ENCODE measurements at regions not wholly inside any gene's neighbourhood (a gene's known extent, or its start where the extent isn't known, plus 50 kb on each side); places are given as distances from the start of the nearest gene placed in this dataset.

DNA sequence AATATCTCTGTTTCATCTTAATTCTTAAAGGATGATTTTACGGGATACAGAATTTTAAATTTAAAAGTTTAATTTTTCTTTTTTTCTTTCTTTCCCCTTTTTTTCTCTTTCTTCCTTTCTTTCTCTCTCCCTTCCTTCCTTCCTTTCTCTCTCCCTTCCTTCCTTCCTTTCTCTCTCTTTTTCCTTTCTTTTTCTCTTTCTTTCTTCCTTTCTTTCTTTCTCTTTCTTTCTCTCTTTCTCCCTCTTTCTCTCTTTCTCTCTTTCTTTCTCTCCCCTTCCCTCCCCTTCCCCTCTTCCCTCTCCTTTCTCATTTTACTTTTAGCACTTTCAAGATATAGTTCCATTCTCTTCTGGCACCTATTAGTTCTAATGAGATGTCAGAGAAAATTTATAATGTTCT, 61.4 kb upstream of the ADRB2 start:
- Mint-ChIP-seq H3K27me3 (peaks cover 19% of the 10 kb centered on the region), H3K4me1 (no peaks in the 10 kb centered on the region), H3K36me3 (ENCODE audit: low read depth) (no peaks in the 10 kb centered on the region), H3K9me3 (ENCODE audit: low read depth) (no peaks in the 10 kb centered on the region), H3K27ac (no peak overlapping the region), H3K4me3 (no peak overlapping the region)
- ChIA-PET POLR2A (no interaction called here), CTCF (no interaction called here)
- intact Hi-C loops (cut with DNase I, micrococcal nuclease) = no loop called here
- DNase-seq (no peak), ATAC-seq (no peak)

DNA sequence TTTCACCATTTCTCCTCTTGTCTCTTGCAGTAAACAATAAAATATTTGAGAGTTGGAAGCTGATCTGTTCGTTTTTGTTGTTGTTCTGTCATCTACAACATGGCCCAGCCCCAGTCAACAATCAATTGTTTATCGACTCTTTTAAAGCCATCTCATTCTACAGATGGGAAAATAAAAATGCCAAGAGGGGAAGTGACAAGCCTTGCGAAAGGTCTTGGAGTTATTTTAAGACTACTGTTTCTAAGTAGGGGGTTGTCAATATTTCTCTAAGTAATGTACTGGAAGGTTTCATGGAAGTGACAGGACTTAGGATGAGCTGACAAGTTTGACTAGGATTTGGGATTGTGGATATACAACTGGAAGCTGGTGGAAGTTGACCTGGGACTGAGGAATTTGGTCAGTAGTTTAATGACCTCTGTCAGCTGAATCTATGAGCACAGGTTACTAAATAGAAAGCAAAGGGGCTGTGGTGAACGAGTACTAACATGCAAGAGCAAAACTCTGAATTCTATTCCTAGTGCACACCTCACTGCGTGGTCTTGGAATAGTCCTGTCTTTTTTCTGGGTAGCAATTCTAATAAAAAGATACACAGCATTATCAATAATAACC, 57.5 kb upstream of the ADRB2 start:
- CTCF ChIA-PET = interaction anchor here (0.5 to 0.8 kb wide), 3 partner anchors 21 to 1126 kb away, joined by 3 read pairs; partner anchors contain the start of gene GRPEL2
- Mint-ChIP-seq H3K4me3 (no peak overlapping the region), H3K9me3 (ENCODE audit: low read depth) (no peaks in the 10 kb centered on the region), H3K4me1 (no peaks in the 10 kb centered on the region), H3K27me3 (peaks cover 29% of the 10 kb centered on the region), H3K27ac (no peak overlapping the region), H3K36me3 (ENCODE audit: low read depth) (no peaks in the 10 kb centered on the region)
- ATAC-seq = no peak
- intact Hi-C loops (cut with DNase I, micrococcal nuclease) = no loop called here
- POLR2A ChIA-PET = no interaction called here
- DNase-seq = no peak

GRCh38 chr5:148769941-148770340, 56.5 kb upstream of the ADRB2 start:
- no peak overlapping the region for H3K4me3 Mint-ChIP-seq
- no peaks in the 10 kb centered on the region for H3K36me3 Mint-ChIP-seq (ENCODE audit: low read depth)
- intact Hi-C loops (cut with DNase I, micrococcal nuclease) = no loop called here
- ChIA-PET POLR2A (interaction anchor here (0.7 kb wide), 1 partner anchor 261 kb away, joined by 3 read pairs; no protein-coding TSS in a partner anchor), CTCF (interaction anchor here (0.7 to 2.5 kb wide), 3 partner anchors 30 to 187 kb away, joined by 3 to 7 read pairs (median 4); no protein-coding TSS in a partner anchor)
- H3K4me1 Mint-ChIP-seq = no peaks in the 10 kb centered on the region
- ATAC-seq (no peak), DNase-seq (no peak)
- no peak overlapping the region for H3K27ac Mint-ChIP-seq
- H3K27me3 Mint-ChIP-seq = peaks cover 30% of the 10 kb centered on the region
- no peaks in the 10 kb centered on the region for H3K9me3 Mint-ChIP-seq (ENCODE audit: low read depth)

GRCh38 chr5:148774313-148774712, 52.1 kb upstream of the ADRB2 start:
- Mint-ChIP-seq H3K36me3 (ENCODE audit: low read depth) (no peaks in the 10 kb centered on the region), H3K27me3 (peaks cover 23% of the 10 kb centered on the region), H3K4me3 (no peak overlapping the region), H3K27ac (no peak overlapping the region), H3K9me3 (ENCODE audit: low read depth) (no peaks in the 10 kb centered on the region), H3K4me1 (no peaks in the 10 kb centered on the region)
- intact Hi-C loops (cut with DNase I, micrococcal nuclease) = no loop called here
- ATAC-seq = no peak
- no peak for DNase-seq
- POLR2A ChIA-PET = no interaction called here
- CTCF ChIA-PET = no interaction called here

- no peaks in the 10 kb centered on the region for H3K4me1 Mint-ChIP-seq
- no peaks in the 10 kb centered on the region for H3K36me3 Mint-ChIP-seq (ENCODE audit: low read depth)
- ChIA-PET CTCF (interaction anchor here (1.1 kb wide), 1 partner anchor 111 kb away, joined by 3 read pairs; no protein-coding TSS in a partner anchor), POLR2A (no interaction called here)
- intact Hi-C loops (cut with DNase I, micrococcal nuclease) = no loop called here
- H3K27me3 Mint-ChIP-seq = peaks cover 17% of the 10 kb centered on the region
- no peak overlapping the region for H3K27ac Mint-ChIP-seq
- ATAC-seq = no peak
- H3K4me3 Mint-ChIP-seq = no peak overlapping the region
- no peak for DNase-seq
- no peaks in the 10 kb centered on the region for H3K9me3 Mint-ChIP-seq (ENCODE audit: low read depth)
Observed at GRCh38 chr5:148776261-148776660, 50.1 kb upstream of the ADRB2 start.
